ENCODE measurements at regions not wholly inside any gene's neighbourhood (a gene's known extent, or its start where the extent isn't known, plus 50 kb on each side); places are given as distances from the start of the nearest gene placed in this dataset.

DNA sequence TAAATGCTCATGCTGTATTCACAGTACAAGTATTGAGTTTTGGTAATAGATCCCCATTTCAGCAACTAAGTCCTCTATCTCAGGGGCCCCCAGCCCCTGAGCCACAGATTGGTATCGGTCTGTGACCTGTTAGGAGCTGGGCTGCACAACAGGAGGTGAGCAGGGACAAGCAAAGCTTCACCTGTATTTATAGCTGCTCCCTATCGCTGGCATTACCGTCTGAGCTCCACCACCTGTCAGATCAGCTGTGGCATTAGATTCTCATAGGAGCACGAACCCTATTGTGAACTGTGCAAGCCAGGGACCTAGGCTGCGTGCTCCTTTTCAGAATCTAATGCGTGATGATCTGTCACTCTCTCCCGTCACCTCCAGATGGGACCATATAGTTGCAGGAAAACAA lies 262.8 kb upstream of the UBE2E2 start:
- H3K36me3 ChIP-seq: no peaks in the 10 kb centered on the region
- no peak for DNase-seq
- H3K4me1 ChIP-seq: no peaks in the 10 kb centered on the region
- no peaks in the 10 kb centered on the region for H3K9me3 ChIP-seq
- intact Hi-C loops (cut with DNase I; ENCODE audit: low total_unique reads): no loop called here
- no peak overlapping the region for H3K27ac ChIP-seq
- no peak overlapping the region for H3K4me3 ChIP-seq
- 86 to 87% methylated on average over 5 to 7 of the region's 7 CpGs for WGBS, 2 donors (ENCODE audit: low coverage in 1 of 2)
- no peaks in the 10 kb centered on the region for H3K27me3 ChIP-seq
- in situ Hi-C loops (cut with MboI; ENCODE audit: low pct_ligation_motif_present in 1 of 4, low pct_unique_long_range_greater_than_20kb in 1 of 4, low sequenced_read_pairs in 3 of 4): loop anchor here in 1 of 4 donors (25.0 kb wide), 1 partner anchor 103 kb away; no protein-coding TSS in a partner anchor
- TF ChIP-seq POLR2AphosphoS5 (IDR thresholded peaks at IDR 0.05): no peak
- TF ChIP-seq POLR2A (IDR thresholded peaks at IDR 0.05): no peak
- no peak for TF ChIP-seq EP300 (IDR thresholded peaks at IDR 0.05; ENCODE audit: low read depth)
- TF ChIP-seq, protein P1, sequence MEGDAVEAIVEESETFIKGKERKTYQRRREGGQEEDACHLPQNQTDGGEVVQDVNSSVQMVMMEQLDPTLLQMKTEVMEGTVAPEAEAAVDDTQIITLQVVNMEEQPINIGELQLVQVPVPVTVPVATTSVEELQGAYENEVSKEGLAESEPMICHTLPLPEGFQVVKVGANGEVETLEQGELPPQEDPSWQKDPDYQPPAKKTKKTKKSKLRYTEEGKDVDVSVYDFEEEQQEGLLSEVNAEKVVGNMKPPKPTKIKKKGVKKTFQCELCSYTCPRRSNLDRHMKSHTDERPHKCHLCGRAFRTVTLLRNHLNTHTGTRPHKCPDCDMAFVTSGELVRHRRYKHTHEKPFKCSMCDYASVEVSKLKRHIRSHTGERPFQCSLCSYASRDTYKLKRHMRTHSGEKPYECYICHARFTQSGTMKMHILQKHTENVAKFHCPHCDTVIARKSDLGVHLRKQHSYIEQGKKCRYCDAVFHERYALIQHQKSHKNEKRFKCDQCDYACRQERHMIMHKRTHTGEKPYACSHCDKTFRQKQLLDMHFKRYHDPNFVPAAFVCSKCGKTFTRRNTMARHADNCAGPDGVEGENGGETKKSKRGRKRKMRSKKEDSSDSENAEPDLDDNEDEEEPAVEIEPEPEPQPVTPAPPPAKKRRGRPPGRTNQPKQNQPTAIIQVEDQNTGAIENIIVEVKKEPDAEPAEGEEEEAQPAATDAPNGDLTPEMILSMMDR (IDR thresholded peaks at IDR 0.05): no peak

DNA sequence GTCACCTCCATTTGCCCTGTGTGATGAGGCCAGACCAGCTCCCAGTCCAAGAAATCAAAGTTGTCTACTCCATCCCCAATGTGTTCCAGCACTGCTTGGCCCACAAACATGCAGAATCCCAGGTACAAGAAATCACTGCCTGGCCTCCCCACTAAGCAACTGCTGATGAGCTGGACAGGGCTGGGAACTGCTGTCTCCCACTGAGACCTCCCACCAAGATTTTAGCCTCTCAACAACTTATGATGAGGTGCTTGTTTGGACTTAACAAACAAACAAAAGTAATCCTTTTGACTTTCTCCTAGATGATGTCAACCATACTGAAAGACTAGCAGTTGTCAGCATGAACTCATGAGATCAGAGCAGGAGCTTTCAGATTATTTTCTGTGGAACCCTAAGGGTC lies 260.1 kb upstream of the UBE2E2 start:
- DNase-seq: no peak
- intact Hi-C loops (cut with DNase I; ENCODE audit: low total_unique reads): no loop called here
- in situ Hi-C loops (cut with MboI; ENCODE audit: low pct_ligation_motif_present in 1 of 4, low pct_unique_long_range_greater_than_20kb in 1 of 4, low sequenced_read_pairs in 3 of 4): loop anchor here in 1 of 4 donors (25.0 kb wide), 1 partner anchor 106 kb away; no protein-coding TSS in a partner anchor

DNA sequence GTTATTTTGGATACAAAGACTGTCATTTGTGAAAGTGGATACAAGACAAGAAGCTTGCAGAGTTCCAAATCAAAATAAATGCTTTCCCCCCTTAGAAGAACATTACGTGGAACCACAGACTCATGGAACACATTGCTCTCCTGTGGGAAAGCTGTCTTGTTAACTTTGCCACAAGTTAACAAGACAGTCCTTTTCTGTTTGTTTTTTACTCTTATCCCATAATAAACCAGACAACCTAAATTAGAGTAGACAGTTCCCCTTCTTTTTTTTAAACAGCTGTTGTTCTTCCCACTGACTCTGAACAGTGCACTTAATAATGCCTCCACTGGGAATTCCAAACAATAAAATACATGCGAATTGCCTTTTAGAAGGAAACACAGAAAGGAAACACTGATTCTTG lies 255.3 kb upstream of the UBE2E2 start:
- Histone ChIP-seq H3K4me3 (no peak overlapping the region), H3K9me3 (no peaks in the 10 kb centered on the region), H3K4me1 (no peaks in the 10 kb centered on the region), H3K27ac (no peak overlapping the region), H3K36me3 (no peaks in the 10 kb centered on the region), H3K27me3 (no peaks in the 10 kb centered on the region)
- 63 to 70% methylated on average over 2 of the region's 2 CpGs for WGBS, 2 donors (ENCODE audit: low coverage in 1 of 2)
- no peak for TF ChIP-seq POLR2A (IDR thresholded peaks at IDR 0.05)
- TF ChIP-seq, protein P1 (IDR thresholded peaks at IDR 0.05): no peak
- TF ChIP-seq EP300 (IDR thresholded peaks at IDR 0.05; ENCODE audit: low read depth): no peak
- no peak for TF ChIP-seq POLR2AphosphoS5 (IDR thresholded peaks at IDR 0.05)
- no peak for DNase-seq
- in situ Hi-C loops (cut with MboI; ENCODE audit: low pct_ligation_motif_present in 1 of 4, low pct_unique_long_range_greater_than_20kb in 1 of 4, low sequenced_read_pairs in 3 of 4) (loop anchor here in 1 of 4 donors (25.0 kb wide), 1 partner anchor 111 kb away; no protein-coding TSS in a partner anchor), intact Hi-C loops (cut with DNase I; ENCODE audit: low total_unique reads) (no loop called here)

More for the DNA sequence above, 260.1 kb upstream of the UBE2E2 start:
- Histone ChIP-seq H3K27me3 (no peaks in the 10 kb centered on the region), H3K27ac (no peak overlapping the region), H3K36me3 (no peaks in the 10 kb centered on the region), H3K4me3 (no peak overlapping the region), H3K4me1 (no peaks in the 10 kb centered on the region), H3K9me3 (no peaks in the 10 kb centered on the region)
- TF ChIP-seq POLR2AphosphoS5 (IDR thresholded peaks at IDR 0.05) (no peak), EP300 (IDR thresholded peaks at IDR 0.05; ENCODE audit: low read depth) (no peak), POLR2A (IDR thresholded peaks at IDR 0.05) (no peak)
- TF ChIP-seq, protein P1 (IDR thresholded peaks at IDR 0.05): no peak

DNA sequence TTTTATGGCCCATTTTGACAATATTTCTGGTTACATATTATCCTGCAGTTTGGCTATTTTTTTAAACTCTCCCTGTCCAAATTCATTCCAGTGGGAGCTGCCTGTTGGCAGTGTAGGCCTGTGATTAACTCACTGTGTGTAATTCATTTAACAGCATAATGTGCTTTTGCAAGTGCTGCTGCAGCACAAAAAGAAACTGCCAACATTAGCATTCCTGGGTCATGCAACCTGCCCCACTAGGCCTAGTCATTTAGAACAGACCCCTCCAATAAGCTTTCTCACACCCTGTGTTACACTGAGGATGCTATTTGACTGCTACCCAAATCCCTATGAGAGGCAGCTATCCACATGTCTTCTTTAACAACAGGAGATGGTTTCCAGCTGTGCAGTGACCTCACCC lies 251.2 kb upstream of the UBE2E2 start:
- intact Hi-C loops (cut with DNase I; ENCODE audit: low total_unique reads) (no loop called here), in situ Hi-C loops (cut with MboI; ENCODE audit: low pct_ligation_motif_present in 1 of 4, low pct_unique_long_range_greater_than_20kb in 1 of 4, low sequenced_read_pairs in 3 of 4) (loop anchor here in 2 of 4 donors (25.0 kb wide), 1 partner anchor 390 kb away; no protein-coding TSS in a partner anchor)
- Histone ChIP-seq H3K27me3 (no peaks in the 10 kb centered on the region), H3K27ac (no peak overlapping the region), H3K4me3 (no peak overlapping the region), H3K9me3 (no peaks in the 10 kb centered on the region), H3K4me1 (no peaks in the 10 kb centered on the region), H3K36me3 (no peaks in the 10 kb centered on the region)
- TF ChIP-seq POLR2AphosphoS5 (IDR thresholded peaks at IDR 0.05) (no peak), POLR2A (IDR thresholded peaks at IDR 0.05) (no peak), EP300 (IDR thresholded peaks at IDR 0.05; ENCODE audit: low read depth) (no peak)
- TF ChIP-seq, protein P1 (IDR thresholded peaks at IDR 0.05): no peak
- no peak for DNase-seq
